Fibroblast of skin of abdomen (primary cell): ENCODE measurements at regions not wholly inside any gene's neighbourhood (a gene's known extent, or its start where the extent isn't known, plus 50 kb on each side); places are given as distances from the start of the nearest gene placed in this dataset.

Experiments
- DNase-seq: peaks from one replicate; pipeline ENCODE4 v3.0.0-alpha.2; 2013

DNA sequence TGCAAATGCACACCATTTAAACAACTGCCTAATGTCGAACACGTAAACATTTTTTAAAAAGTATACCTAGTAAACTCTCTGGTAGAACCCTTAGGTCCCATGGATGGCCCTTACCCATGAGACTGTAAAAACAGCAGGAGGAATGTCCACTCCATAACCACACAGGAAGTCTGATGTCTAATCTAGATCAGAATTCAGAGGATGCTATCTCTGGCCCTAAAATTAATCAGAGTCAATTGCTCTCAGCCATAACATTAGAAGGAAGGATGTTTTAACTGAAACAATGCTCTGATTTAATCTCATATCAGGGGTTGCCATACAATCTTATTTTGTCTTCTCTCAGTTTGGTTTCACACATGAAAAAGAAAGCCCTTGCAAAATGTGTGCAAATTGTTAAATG lies 416.3 kb upstream of the PIK3C3 start:
- no peak for DNase-seq

DNA sequence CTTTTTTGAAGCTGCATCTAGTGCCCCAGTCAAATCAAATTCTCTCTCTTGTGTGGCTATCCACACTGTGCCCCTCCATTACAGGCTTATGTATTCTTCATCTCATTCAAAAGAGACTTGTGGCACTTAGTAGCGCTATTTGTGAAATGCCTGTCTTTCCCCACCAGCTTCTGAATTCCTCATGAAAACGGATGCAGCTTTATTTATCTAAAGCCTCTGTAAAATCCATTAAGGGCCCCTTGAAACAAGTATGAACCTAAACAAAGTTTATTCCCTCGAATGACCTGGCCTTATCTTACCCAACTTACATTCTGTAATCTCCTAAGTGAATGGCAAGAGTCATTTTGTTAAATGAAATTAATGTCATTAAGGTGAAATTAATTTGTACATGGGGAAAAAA lies 417.4 kb upstream of the PIK3C3 start:
- DNase-seq = no peak

DNA sequence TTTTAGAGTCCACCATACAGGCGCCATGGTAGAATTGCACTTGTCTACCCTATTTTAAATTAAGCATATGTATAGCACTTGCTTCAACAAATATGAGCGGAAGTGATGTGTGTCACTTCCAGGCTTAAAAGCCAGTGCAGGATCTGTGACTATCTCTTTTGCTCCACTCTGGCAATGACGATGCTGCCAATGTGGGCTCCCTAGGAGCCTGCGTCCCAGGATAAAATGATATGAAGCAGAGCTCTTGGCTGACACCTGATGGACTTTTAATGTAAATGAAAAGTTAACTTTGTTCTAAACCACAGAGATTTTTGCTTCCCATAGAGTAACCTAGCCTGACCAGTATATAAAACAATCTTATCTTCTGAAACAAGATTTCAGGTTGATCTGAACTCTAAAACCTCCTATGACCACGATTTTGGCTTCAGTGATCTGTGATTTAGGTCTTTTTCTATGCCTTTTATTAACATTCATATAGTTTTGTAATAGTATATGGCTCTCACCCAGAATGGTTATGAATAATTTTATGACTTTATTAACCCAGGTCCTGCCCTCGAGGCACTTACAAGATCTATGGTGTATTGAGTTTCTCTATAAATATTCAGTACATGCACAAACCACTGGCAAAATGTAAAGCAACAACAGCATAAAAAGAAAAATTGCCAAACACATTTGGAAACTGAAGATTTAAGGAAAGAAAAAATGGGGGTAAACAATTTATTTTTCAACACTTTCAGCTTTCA lies 422.5 kb upstream of the PIK3C3 start:
- no peak for DNase-seq

DNA sequence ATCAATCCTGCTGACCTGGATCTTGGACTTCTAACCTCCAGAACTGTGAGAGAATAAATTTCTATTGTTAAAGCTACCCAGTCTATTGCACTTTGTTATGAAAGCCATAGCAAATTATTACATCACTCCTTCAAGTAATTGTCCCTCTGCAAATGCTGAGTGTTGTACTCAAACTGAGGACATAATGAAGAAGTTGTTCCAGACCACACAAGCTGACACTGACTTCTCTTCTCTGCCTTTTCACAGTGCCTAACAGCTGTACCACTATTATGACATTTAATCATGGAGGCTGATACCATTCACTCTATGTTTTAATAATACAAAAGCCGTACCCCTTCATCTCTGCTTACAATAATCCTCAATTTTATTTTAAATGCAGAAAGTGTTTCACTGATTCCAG lies 424.1 kb upstream of the PIK3C3 start:
- DNase-seq = no peak

DNA sequence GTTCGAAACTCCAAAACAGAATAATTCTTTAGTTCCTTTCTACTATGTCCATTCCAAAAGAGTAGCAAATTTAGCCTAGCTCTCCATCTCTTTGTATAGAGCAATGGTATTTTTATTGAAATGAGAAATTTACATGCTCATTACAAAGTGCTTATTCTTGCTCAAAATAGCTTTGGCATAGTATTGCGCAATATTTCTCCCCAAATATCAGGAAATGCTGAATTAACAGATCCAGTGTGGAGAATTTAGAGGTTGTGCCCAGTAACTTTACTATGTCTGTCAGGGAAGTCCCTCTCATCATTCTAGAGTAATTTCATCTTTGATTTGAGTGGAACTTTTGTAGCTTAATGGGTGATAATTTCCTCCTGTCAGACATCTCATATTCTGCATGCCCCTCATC lies 425.9 kb upstream of the PIK3C3 start:
- DNase-seq = no peak

DNA sequence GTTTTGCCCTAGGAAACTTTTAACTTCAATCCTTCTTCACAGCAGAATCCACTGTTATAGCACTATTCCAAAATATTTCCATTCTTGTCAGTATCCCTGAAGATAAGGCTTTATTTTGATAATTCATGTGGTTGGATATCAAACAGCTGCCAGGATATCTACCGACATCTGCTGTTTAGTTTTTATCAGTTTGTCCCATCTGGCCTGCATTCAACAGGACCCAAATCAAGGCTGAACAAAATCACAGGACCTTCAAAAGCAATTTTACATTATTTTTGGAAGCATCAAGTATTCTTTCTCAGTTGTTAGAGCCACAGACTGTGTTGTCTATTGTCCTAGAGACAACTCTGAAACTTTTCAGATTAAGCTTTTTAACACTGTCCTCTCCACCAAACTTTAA lies 429.0 kb upstream of the PIK3C3 start:
- no peak for DNase-seq

DNA sequence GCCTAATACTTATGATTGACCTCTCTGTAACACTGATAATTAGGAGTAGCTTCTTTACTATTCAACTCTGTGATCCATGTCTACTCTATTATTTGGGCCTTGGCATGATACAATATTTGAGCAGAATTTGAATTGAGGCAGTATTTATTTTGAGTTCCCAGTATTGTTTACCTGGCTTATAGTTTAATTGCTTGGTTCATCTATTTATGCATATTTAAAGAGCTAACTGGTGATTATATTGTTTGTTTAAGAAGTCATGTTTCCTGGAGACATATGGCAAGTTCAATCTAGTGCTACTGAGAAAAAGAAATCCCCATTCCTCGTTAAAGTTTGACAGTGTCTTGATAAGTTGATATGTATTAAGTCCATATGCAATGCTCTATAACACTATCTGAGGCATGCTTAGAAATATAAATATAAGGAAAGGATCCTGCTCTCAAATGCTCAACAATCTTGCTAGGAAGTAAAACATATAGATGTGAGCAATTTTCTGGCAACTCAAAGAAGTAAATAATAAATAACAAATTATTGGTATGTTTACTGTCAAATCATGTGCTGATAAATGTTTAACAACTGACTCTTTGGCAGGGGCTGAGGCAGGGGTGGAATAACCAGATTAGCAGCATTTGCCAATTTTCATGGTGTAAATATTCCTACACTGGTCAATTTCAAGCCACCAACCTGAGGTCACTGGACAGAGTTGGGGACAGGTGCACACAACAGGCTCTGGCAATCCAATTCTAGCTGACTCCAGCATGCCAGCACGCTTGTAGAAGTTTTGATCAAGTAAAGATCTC lies 430.2 kb upstream of the PIK3C3 start:
- no peak for DNase-seq

DNA sequence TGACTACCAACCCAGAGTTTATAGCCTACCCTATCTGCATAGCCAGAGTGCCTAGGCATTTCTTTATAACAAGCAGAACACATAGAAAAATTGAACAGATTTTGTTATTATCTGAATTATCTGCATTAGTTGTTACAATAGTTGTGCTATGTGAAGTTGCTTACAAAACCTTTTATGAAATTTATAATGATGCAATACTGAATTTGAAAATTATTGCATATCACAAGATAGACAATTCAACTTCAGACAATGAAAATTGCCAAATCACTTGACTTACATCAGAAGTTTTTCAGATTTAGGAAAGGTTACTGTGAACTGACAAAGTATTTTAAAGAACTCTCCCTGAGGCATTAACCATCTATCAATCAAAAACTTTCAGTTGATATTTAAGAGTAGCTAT lies 437.9 kb upstream of the PIK3C3 start:
- DNase-seq = no peak

DNA sequence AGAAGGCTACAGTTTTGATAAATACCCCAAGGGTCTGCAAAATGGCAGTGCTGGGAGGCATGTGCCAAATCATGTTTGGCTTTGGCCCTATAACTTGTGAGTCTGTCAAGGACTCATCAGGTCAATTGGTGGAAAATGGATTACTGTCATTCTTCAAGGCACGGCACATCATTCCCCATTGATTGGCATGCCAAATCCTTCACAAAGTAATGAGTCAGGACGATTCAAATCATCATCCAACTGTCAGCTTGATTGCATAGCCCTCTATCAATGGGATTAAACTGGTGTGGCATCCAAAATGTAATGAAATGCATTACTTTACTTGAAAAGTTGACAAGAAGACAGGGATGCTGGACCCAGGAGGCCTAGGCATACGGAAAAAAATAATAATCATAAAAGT lies 441.6 kb upstream of the PIK3C3 start:
- no peak for DNase-seq

DNA sequence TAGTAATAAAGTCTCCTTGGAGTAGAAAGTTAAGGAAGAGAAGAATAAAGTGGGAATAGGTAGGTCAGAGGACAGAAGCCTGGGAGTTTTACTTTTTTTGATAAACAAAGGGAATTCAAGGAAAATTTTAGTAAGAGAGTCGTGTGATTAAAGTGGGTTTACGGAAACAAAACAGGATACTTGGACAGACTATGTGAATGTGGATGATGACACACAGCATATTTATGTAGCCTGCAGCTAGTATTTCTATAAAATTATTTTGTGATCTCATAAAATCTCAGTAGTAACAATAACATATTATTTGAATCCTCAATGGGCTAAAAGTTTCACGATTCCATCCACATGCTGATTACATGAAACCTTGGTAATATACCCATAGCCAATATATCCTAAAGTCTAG lies 450.7 kb upstream of the PIK3C3 start:
- no peak for DNase-seq

DNA sequence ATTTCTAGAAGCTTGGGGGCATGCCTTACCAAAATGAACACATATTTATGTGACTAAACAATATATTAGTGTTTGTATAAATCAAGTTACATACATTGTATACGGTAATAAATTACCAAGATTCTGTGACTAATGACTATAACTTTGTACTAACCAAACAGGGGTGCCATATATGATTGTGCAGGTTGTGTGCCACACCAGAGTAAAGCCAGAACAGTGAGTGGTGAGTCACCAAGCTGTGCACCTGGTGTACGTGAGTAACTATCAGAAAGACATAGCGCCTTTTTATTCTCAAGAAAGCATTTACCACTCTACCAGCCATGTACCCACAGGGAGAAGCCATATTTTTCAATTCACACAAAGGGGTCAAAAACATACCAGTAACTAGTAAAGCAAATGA lies 453.2 kb upstream of the PIK3C3 start:
- no peak for DNase-seq

DNA sequence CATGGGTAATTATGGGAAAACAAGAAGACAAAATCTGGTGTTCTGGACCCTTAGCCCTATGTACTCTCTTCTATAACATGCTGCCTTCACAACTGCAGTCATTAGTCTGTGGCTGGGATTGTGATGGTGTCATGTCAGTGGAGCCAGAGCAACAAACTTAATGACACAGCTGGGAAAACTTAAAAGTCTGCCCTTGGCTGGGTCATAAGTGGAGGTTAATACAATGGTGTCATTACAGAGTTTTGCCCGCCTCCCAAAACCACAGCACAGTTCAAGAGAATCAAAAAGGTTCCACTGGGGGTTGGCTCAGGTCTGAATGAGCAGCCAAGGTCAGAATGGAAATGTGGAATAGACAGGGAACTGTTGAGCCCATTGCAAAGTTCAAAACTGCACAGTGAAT lies 455.7 kb upstream of the PIK3C3 start:
- DNase-seq = no peak

DNA sequence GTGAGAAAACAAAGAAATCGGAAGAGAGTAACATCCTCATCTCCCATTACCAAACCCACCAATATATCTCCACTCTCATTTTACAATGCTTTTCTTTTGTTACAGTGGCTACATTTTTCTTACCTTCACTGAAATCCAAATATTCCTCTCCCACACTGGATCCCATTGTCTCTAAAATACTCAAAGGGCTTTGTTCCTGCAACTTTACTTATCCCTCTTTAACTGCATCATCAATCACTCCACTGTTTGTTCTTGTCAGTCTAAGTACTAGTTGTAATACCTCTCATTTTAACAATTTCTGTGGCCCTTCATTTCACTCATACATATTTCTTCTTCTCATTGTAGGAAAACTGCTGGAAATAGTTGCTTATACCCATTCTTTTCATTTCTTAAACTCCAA lies 464.2 kb upstream of the PIK3C3 start:
- no peak for DNase-seq

DNA sequence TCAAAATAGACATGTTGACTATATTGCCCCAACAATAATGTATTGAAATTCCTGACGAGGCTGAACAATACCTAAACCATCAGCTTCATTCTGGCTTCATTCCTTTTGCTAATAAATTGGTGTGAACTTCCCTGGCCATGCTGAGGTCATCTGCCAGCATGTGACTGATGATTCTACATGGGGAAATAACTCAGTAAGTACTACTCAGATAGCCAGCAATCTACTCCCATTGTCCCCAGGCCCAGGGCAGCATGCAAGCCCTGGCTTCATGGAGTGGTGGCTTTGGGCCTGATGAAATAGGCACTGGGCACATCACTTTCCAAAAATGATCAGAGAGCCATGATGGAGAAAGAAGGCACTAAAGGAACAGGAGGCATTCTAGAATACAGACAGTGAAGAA lies 468.5 kb upstream of the PIK3C3 start:
- DNase-seq = no peak

DNA sequence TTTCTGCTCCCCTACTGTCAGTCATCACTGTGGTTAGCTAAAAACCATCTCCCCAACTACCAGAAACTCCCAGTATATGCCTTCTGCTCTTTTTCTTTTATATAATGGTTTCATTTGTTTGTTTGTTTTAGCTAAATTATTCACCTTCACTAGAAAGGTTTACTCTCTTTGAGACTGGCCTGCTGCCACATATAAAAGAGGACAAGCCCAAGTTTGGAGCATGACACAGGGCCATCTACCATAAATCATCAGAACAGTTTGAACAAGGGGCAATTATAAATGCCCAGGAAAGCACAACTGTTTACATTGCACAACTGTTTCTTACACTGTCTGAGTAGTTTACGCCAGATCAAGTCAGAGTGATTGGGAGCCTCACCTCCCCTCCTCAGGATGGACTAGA lies 471.0 kb upstream of the PIK3C3 start:
- DNase-seq = no peak

DNA sequence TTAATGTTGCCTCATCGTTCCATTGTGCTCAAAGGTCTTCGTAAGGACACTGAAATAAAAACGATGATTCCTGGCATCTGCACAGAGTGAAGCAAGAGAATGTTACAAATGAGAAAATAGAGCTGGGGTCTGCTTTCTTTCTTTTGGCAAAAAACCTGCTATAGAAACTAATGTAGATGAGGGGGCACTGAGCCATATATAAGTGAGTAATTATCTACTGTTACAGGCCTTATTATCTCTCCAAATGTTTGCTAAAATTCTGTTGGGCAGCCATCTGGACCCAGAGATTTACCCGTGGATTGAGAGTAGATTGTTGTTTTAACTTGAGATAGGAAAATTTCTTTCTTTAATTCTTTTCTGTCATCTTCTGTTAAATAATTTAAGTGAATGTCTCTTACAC lies 472.5 kb upstream of the PIK3C3 start:
- no peak for DNase-seq

DNA sequence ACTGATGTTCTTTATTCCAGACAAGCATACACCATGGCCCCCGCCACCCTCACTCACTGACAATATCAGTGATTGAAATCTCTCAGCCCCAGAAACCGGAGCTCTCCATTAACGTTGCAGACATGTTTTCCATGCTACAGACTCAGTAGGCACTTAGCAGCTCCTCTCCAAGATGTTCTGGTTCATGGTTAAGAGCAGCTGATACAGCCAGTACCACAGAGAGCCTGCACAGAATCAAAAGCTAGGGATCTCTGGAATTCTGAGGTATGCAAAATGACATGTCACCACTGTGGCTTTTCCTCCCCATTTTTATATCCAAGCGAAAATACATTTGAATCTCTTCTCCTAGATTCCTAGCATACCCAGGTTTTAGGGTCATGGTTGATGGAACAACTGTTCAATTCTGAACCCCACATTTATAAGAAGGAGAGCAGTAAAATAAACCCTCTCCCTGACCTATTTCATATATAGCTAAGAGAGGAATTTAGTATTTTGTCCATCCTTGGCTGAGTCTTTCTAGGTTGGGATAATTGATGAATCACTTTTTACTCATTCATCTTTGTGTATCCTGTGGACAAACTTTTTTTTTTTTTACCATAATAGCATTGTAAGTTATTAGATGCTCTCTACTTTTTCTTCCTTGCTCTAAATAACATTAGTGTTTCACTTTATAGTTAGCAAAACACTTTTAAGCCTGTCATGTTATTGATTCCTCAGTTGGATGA lies 488.4 kb upstream of the PIK3C3 start:
- DNase-seq = peak; percentile 8

DNA sequence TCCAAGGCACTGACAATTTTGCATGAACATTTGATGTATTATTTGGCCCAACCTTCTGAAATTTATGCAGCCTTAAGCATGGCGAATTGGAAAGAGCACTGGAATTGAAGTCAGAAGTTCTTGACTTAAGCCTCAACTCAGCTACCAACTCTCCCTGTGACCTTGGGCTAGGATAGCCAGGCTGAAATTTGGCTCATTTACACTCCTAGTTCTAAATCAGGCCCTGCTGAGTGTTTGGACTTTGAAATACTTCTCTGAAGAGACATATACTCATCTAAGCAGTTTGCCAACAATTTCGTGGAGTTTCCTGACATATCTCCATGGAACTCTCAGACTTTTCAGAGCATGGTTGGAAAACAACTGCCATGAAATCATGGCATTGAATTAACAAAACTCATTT lies 489.6 kb upstream of the PIK3C3 start:
- DNase-seq = no peak

DNA sequence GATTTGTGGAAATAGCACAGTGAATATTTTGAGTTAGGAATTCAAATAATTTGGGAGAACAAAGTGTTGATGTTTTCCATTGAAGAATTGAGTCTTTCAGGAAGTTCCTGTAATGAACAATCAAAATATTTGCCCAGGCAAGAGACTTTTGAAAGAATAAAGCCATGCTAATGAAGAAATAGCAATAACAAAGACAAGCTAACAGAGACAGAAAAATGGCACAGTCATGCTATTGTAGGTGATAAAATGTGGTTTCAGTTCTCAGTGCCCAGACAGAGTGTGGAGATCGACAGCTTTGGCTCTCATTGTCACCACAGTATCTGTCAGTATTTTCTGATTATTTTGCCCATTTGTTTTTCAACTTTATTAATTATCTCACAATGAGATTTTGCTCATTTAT lies 490.8 kb upstream of the PIK3C3 start:
- DNase-seq = no peak

DNA sequence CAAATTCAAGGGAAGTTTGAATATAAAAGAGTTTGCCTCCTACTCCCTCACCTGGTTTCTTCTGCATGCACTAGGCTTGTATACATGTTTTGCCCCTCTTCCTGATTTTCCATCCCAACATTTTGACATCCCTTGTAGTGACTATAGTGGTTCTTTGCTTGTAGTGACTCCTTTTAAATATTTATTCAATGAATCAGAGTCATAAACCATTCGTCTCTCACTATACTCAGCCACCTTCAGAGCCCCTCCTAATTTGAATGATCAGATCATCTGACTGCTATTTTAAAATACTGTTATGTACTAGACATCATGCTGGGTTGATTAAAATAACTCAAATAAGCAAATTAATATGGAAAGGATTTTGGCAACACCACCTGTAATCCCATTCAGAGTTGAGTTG lies 492.1 kb upstream of the PIK3C3 start:
- DNase-seq = no peak

DNA sequence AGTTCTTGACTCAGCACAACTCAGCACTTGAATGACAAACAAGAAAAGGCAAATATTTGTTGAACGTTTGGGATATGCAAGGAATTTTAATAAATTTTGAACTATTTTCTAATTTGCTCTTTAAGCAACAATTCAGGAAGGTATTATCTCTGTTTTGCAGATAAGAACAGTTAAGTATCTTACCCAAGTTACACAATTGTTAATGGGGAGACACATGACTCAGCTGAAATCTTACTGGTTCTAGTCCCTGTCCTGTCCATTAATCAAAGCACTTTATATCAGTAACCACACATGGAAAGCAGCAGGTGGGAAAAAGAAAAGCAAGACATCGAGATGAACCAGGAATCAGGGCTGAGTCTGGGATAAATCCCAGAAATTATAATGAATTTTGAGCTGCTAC lies 493.9 kb upstream of the PIK3C3 start:
- no peak for DNase-seq

DNA sequence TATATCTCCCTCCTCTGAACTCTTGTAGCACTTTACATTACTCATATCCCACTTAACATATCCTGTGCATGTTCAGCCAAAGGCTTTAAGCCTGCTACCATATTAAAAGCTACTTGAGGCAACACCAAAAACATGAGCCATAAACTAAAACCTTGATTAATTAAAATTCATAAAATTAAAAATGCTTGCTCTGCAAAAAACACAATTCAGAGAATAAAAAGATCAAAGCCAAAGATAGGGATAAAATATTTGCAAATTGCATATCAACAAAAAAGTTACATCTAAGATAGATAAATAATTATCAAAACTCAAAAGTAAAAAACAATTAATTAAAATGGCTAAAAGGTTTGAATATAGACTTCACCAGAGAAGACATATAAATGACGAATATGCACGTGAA lies 495.4 kb upstream of the PIK3C3 start:
- no peak for DNase-seq

DNA sequence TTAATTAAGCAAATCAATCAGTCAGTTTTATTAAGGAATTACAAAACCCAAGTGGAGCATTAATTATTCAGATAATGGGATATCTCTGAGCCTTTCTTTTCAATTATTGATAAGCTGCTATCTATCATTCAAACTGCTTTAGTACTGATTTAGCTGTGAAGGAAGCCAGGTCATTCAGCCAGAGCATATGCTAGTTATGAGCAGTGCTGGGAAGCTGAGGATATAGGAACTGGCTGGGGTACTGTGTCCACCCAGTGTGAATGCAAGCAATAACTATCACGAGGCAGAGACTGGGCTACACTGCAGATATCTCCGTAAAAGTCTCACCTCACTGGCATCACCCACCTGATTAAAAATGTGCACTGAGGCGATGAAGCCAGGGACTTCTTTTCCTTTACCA lies 496.7 kb upstream of the PIK3C3 start:
- DNase-seq = no peak
